ENCODE measurements at regions not wholly inside any gene's neighbourhood (a gene's known extent, or its start where the extent isn't known, plus 50 kb on each side); places are given as distances from the start of the nearest gene placed in this dataset.

DNA sequence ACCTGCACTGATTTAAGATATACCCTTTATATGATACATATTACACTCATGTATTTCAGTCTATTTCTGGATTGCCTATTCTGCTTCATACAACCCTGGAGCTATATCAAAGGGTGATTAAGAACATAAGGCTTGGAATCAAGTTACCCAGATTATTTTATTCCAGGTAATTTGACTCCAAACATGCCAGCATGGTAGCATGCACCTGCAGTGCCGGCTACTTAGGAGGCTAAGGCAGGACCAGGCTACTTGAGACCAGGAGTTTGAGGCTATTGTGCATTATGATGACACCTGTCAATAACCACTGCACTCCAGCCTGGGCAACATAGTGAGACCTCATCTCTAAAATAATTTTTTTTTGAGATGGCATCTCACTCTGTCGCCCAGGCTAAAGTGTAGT, 50.4 kb upstream of the NEO1 start:
- no peak for DNase-seq (ENCODE audit: low read depth, low spot score)

DNA sequence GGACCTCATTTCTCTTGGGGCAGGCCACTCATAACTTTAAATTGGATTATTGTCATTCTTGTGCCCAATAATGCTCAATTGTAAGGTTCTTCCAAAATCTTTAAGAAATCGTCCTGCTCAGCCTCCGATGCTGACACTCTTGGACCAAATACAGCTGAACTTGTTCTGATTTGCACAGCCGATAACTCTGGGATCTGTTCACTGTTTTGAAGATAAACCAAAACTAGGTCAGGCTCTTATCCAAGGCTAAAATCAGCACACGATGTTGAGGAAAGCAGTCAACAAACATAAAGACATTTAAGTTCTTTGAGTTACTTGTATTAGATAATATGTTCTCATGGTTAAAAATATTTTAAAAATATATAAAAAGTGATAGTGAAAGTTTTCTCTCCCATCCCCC, 52.0 kb upstream of the NEO1 start:
- DNase-seq (ENCODE audit: low read depth, low spot score), result no peak

DNA sequence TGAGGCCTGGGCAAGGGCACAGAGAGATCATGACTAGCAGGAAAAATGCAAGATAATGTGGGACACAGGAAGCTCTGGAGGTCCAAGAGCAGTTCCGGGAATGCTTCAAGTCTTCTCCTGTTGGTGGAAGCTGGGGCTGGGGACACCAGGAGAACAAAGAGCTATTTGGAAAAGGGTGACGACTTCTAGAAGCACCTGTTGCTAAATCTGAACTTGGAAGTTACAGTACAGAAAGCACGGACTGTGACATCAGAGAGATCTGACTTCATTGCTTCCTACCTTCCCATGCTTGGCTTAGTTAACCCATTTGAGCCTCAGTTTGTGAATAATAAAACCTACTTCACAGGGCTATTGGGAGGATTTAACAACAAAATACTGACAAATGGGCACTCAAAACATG, 52.7 kb upstream of the NEO1 start:
- DNase-seq (ENCODE audit: low read depth, low spot score), result no peak

GRCh38 chr15:72998681-72999466, 53.4 kb upstream of the NEO1 start:
- no peak for DNase-seq (ENCODE audit: low read depth, low spot score)

DNA sequence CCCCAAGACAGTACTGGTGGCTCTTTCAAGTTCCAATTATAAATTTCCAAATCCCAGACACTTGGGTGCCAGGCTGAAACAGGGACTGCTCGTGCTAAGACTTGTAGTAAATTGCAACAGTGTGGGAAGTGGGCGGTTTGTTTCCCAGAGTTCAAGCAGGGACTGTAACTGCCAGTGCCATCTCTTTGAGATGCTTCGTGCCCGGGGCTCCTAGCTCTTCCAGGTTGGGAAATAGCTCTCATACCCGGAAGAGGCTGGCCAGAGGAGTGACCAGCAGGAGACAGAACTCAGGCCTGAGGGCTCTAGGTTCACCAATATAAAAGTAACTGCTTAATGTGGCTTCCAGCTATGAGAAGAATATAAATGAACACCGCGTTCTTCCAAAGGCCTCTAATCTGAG, 54.0 kb upstream of the NEO1 start:
- DNase-seq (ENCODE audit: low read depth, low spot score), result no peak

- no peak for DNase-seq (ENCODE audit: low read depth, low spot score)
Measured at GRCh38 chr15:72995849-72996248, 56.4 kb upstream of the NEO1 start.

DNA sequence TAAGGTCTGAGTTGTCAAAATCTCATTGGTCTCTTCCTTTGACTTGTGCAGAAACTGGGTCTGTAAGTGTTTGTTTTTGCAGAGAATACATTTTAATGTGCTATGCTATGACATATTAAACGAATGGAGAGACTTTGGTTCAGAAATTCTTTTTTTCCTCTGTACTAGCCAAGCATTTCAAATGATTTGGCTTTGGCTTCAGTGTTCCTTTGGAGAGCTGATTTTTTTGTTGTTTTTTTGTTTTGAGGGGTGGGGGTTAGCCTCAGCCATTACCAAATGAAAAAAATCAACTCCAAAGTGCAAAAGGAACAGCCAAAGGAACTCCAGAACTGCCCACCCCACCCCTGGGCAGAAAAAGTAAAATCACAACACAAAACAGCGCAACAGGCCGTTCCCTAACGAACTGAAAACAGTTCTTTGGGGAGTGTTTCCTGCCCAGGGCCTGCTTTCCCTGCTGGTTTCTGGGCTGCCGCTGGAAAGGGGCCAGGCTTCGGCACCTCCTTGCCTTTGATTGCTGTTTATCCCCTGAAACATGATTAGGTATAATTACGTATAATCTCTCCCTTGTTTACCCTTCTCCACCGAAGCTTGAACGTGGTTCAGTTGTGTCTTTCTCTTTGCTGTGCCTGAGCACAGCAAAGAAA, 57.6 kb upstream of the NEO1 start:
- DNase-seq (ENCODE audit: low read depth, low spot score), result no peak

GRCh38 chr15:72992841-72993252, 59.4 kb upstream of the NEO1 start:
- DNase-seq (ENCODE audit: low read depth, low spot score), result no peak

DNA sequence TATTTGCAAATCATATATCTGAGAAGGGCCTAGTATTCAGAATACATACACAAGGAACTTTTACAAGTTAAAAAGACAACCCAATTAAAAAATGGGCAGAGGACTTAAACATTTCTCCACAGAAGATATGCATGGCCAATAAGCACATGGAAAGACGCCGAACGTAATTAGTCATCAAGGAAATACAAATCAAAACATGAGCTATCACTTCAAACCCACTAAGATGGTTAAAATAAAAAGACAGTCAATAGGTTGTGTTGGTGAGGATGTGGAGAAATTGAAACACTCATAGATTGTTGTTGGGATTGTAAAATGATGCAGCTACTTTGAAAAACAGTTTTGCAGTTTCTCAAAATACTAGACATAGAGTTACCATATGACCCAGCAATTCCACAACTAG, 61.2 kb upstream of the NEO1 start:
- no peak for DNase-seq (ENCODE audit: low read depth, low spot score)

GRCh38 chr15:72983801-72984545, 68.3 kb upstream of the NEO1 start:
- no peak for DNase-seq (ENCODE audit: low read depth, low spot score)

DNA sequence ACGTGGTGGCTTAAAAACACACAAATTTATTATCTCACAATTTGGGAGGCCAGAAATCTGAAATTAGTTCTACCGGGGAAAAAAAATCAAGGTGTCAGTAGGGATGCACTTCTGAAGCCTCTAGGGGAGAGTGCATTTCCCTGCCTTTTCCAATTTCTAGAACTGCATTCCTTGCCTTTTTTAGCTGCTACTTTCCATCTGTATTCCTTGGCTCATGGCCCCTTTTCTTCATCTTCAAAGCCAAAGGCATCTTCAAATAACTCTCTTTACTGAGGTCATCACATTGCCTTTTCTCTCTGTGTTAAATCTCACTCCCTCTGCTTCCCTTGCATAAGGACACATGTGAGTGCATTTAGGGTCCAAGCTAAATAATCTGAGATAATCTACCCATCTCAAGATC, 69.5 kb upstream of the NEO1 start:
- no peak for DNase-seq (ENCODE audit: low read depth, low spot score)

- no peak for DNase-seq (ENCODE audit: low read depth, low spot score)
Measured at GRCh38 chr15:72980661-72981060, 71.6 kb upstream of the NEO1 start.

GRCh38 chr15:72979791-72980190, 72.5 kb upstream of the NEO1 start:
- no peak for DNase-seq (ENCODE audit: low read depth, low spot score)

DNA sequence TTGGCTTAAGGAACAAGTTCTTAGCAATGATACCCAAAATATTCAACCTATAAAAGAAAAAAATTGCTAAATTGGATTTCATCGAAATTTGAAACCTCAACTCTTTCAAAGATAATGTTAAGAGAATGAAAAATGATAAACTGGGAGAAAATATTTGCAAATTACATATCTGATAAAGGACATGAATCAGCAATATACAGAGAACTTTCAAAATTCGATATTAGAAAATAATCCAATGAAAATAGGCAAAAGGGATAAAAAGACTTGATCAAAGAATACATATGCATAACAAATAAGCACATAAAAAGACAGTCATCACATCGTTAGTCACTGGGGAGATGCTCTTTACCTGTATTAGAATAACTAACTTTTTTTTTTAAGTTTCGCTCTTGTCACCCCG, 73.0 kb upstream of the NEO1 start:
- DNase-seq (ENCODE audit: low read depth, low spot score), result no peak

DNA sequence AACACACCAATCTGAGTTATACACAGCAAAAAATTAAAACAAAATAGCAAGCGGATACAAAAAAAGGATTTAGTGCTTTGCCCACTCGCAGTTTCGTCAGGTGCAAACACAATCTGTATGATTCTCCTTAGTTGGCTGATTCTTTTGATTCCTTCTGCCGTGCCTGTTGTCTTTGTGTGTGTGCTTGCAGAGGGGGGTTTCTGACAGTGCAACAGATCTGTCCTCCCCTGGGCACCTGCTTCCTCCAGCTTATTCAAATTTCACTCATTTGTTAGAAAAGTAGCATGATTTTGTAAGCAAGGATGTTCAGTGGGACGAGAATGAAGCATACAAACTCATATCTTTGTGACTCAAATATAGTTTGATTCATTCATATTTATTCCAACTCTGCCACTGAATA, 74.0 kb upstream of the NEO1 start:
- no peak for DNase-seq (ENCODE audit: low read depth, low spot score)

DNA sequence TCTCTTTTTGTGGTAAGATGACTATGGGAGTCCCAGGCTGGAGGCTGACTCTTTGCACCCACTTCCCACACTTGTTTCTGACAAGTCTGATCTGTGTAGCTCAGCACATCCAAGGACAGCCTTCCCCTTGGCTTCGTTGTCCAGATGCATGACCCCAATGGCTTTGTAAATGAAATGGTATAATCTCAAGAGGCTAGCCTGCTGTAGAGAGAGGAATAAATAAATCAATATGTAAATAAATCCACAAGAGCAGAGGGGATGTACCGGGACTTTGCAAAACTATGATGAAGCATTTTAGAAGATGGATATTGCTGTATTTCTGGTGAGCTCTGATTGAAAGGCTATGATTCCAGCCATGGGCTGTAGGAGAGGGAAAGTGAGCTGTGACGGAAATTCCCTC, 79.9 kb upstream of the NEO1 start:
- no peak for DNase-seq (ENCODE audit: low read depth, low spot score)

DNA sequence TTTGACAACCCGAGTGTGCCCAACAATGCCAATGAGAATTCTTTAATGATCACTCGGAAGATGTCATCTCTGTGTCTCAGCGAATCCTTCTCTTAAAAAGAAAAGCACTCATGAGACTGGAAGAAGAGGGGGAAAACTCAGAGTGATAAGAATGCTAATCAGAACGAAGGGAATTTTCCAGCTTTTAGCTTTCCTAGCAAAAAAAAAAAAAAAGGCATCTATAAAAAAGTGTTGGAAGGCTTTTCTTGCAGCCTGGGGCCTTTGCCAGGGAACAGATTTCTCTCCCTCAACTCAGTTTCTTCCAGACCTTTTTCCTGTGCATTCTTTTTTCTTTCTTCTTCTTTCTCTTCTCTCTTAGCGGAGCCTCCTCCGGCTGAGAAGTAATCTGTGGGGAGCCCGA, 80.5 kb upstream of the NEO1 start:
- no peak for DNase-seq (ENCODE audit: low read depth, low spot score)

DNA sequence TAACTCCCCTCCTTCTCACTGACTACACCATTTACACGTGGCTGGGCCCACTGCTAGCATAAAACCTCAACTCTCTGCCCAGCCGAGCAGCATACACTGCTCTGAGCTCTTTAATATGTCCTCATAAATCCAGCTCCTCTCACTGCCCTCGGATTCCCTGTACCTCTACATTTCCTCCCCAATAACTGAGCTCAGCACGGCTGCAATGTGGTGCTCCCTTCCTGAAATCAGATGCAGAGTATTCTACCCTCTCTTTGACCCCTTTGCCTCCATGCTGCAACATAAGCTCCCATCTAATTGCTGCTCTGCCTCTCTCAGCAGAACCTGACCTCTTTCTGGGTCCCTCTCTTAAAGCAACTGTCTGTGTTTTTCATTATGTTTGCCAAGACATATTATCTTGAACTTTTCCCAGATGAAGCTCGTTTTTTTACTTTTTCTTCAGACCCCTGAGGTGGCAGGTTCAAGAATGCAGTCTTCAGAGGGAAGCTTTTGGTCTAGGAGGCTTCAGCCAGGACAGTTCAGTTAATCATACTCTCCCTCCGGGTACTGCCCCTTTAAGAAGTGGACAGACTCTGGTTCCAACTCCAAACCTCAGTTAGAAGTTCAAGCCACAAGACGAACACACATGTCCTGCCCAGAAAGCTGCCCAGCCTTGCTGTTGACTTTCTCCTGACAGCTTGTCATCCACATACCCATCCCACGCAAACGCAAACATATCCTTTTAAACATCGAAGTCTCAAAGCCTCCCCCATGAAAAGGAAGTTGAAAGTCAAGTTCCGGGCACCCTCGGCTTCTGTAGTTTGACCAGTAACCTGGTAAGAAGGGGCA, 81.1 kb upstream of the NEO1 start:
- no peak for DNase-seq (ENCODE audit: low read depth, low spot score)

- DNase-seq (ENCODE audit: low read depth, low spot score), result no peak
Measured at GRCh38 chr15:72968531-72968922, 83.7 kb upstream of the NEO1 start.

- no peak for DNase-seq (ENCODE audit: low read depth, low spot score)
Measured at GRCh38 chr15:72967811-72968530, 84.3 kb upstream of the NEO1 start.

- DNase-seq (ENCODE audit: low read depth, low spot score), result no peak
Measured at GRCh38 chr15:72967397-72967796, 84.9 kb upstream of the NEO1 start.

Data from smooth muscle cell of the brain vasculature (primary cell).